ENCODE measurements at regions not wholly inside any gene's neighbourhood (a gene's known extent, or its start where the extent isn't known, plus 50 kb on each side); places are given as distances from the start of the nearest gene placed in this dataset.
A peak's percentile ranks its signal among the peaks of the same experiment; 100 is the strongest.
"Not testable (repeated sequence)": the region's sequence is repeated elsewhere in the genome, so short reads cannot be mapped to it uniquely, and the experiment has no call there.

DNA sequence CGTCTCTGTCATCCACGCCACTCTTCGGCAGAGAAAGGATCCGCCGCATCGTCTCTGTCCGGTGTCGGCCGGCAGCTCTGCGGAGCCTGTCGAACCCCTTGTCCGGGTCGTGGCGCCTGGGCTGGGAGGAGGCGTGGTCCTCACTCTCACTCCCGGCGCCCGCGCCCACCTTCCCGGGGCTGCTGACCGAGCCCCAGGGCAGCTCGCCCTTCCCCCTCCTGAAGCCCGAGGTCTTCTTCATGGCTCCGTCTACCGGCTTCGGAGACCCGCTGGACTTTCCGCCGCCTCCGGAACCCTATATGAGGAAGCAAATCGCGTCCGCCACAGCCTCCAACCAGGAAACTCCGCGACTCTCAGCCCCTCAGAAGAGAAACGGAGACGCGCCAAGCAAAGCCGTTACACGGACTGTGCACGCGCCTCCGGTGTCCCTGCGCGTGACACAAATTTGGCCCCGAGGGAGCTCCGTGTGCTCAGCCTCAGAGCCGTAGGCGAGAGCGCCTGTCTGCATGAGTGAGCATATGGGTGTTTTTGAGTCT is 163.0 kb upstream of the TUBA3C start:
- H3K36me3 ChIP-seq (ENCODE audit: control insufficient read depth in 1 of 2, insufficient read depth in 2 of 2, low read length in 2 of 2); H4K12ac ChIP-seq (ENCODE audit: low read depth, low read length); H4K91ac ChIP-seq (ENCODE audit: low read depth, low read length); H3K27me3 ChIP-seq (ENCODE audit: insufficient read depth, low read length); H3K9ac ChIP-seq (ENCODE audit: low read length); H3K27ac ChIP-seq (ENCODE audit: low read depth, low read length); H3K4me3 ChIP-seq (ENCODE audit: low read depth, low read length); H2BK12ac ChIP-seq (ENCODE audit: low read length); H3K4me1 ChIP-seq (ENCODE audit: control insufficient read depth in 1 of 2, insufficient read depth in 2 of 2, low read length in 2 of 2); H2BK120ac ChIP-seq (ENCODE audit: insufficient read depth, low read length, poor library complexity); H3K79me1 ChIP-seq (ENCODE audit: low read length); H2AK5ac ChIP-seq (ENCODE audit: low read length); H4K8ac ChIP-seq (ENCODE audit: low read depth, low read length); H3K14ac ChIP-seq (ENCODE audit: low read length); H2BK5ac ChIP-seq (ENCODE audit: low read depth, low read length, poor library complexity); H3K18ac ChIP-seq (ENCODE audit: low read length); H3K79me2 ChIP-seq (ENCODE audit: control insufficient read depth, insufficient read depth, low read length, poor library complexity); H3K4ac ChIP-seq (ENCODE audit: low read depth, low read length); H2AFZ ChIP-seq (ENCODE audit: insufficient read depth, low read length, poor library complexity); H3K23ac ChIP-seq (ENCODE audit: low read length): not testable (repeated sequence)
- Histone ChIP-seq H3K4me2 (ENCODE audit: low read length) (peak overlapping the region; percentile 48), H3K9me3 (ENCODE audit: insufficient read depth, low read depth, low read length) (peaks cover 21% of the 10 kb centered on the region)
- DNase-seq, result peak; percentile 17 to 28
- no CpG with 5 or more reads among the region's 50 CpGs for WGBS (ENCODE audit: extremely low coverage, insufficient coverage, insufficient read length)

DNA sequence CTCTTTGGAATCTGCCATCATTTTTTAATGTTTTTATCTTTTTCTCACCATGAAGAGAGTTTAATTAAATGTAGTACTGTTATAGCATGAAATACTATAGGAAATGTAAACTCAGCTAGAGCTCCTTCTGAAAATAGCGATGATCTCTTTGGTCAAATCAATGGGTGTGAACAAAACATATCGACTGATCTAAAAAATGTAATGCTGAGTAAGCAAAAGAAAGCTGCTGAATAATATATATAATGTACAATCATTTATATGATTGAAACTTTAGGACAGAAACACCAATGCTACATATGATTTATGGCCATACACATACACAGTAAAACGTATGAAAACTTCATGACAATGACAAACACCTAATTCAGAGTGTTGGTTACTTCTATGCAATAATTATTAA is 150.8 kb upstream of the TUBA3C start:
- H2AFZ ChIP-seq (ENCODE audit: insufficient read depth, low read length, poor library complexity), result no peak overlapping the region
- no peak overlapping the region for H4K12ac ChIP-seq (ENCODE audit: low read depth, low read length)
- no peak overlapping the region for H3K14ac ChIP-seq (ENCODE audit: low read length)
- H3K4ac ChIP-seq (ENCODE audit: low read depth, low read length), result no peak overlapping the region
- H2BK120ac ChIP-seq (ENCODE audit: insufficient read depth, low read length, poor library complexity), result no peak overlapping the region
- H3K79me2 ChIP-seq (ENCODE audit: control insufficient read depth, insufficient read depth, low read length, poor library complexity), result no peaks in the 10 kb centered on the region
- no peak for DNase-seq
- no peak overlapping the region for H3K23ac ChIP-seq (ENCODE audit: low read length)
- H4K8ac ChIP-seq (ENCODE audit: low read depth, low read length), result no peak overlapping the region
- H3K36me3 ChIP-seq (ENCODE audit: control insufficient read depth in 1 of 2, insufficient read depth in 2 of 2, low read length in 2 of 2), result no peaks in the 10 kb centered on the region
- H3K4me2 ChIP-seq (ENCODE audit: low read length), result no peak overlapping the region
- H3K4me1 ChIP-seq (ENCODE audit: control insufficient read depth in 1 of 2, insufficient read depth in 2 of 2, low read length in 2 of 2), result no peaks in the 10 kb centered on the region
- no peak overlapping the region for H2BK5ac ChIP-seq (ENCODE audit: low read depth, low read length, poor library complexity)
- no peak overlapping the region for H2BK12ac ChIP-seq (ENCODE audit: low read length)
- H3K27me3 ChIP-seq (ENCODE audit: insufficient read depth, low read length), result no peaks in the 10 kb centered on the region
- H2AK5ac ChIP-seq (ENCODE audit: low read length), result no peak overlapping the region
- H3K27ac ChIP-seq (ENCODE audit: low read depth, low read length), result no peak overlapping the region
- H3K79me1 ChIP-seq (ENCODE audit: low read length), result no peaks in the 10 kb centered on the region
- no peak overlapping the region for H3K18ac ChIP-seq (ENCODE audit: low read length)
- no CpG with 5 or more reads among the region's 3 CpGs for WGBS (ENCODE audit: extremely low coverage, insufficient coverage, insufficient read length)
- no peak overlapping the region for H4K91ac ChIP-seq (ENCODE audit: low read depth, low read length)
- no peak overlapping the region for H3K4me3 ChIP-seq (ENCODE audit: low read depth, low read length)
- H3K9ac ChIP-seq (ENCODE audit: low read length), result no peak overlapping the region
- H3K9me3 ChIP-seq (ENCODE audit: insufficient read depth, low read depth, low read length), result no peaks in the 10 kb centered on the region

DNA sequence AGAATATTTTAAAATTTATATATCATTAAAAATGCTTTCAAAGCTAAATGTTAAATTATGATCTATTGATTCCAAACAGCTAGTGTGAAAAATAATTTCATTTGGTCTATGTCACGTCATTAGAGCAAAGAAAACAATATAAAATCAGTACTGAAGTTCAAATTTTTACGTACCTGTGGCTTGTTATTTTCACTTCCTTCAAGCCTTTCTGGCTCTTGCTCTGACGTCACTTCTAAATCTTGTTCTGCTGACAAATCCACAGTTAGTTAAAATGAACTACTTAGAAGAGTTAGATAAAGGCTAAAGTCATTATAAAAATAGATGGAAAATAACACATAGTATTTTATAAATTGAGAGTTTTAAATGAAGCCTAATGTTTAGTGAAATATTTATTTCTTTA is 147.7 kb upstream of the TUBA3C start:
- WGBS (ENCODE audit: extremely low coverage, insufficient coverage, insufficient read length), result no CpG with 5 or more reads among the region's 3 CpGs
- Histone ChIP-seq H2BK5ac (ENCODE audit: low read depth, low read length, poor library complexity) (no peak overlapping the region), H3K36me3 (ENCODE audit: control insufficient read depth in 1 of 2, insufficient read depth in 2 of 2, low read length in 2 of 2) (no peaks in the 10 kb centered on the region), H3K27me3 (ENCODE audit: insufficient read depth, low read length) (no peaks in the 10 kb centered on the region), H4K91ac (ENCODE audit: low read depth, low read length) (no peak overlapping the region), H3K23ac (ENCODE audit: low read length) (no peak overlapping the region), H2AFZ (ENCODE audit: insufficient read depth, low read length, poor library complexity) (no peak overlapping the region), H3K9ac (ENCODE audit: low read length) (no peak overlapping the region), H2AK5ac (ENCODE audit: low read length) (no peak overlapping the region), H3K27ac (ENCODE audit: low read depth, low read length) (no peak overlapping the region), H3K4me2 (ENCODE audit: low read length) (no peak overlapping the region), H3K9me3 (ENCODE audit: insufficient read depth, low read depth, low read length) (peaks cover 2% of the 10 kb centered on the region), H3K79me2 (ENCODE audit: control insufficient read depth, insufficient read depth, low read length, poor library complexity) (no peaks in the 10 kb centered on the region), H3K79me1 (ENCODE audit: low read length) (no peaks in the 10 kb centered on the region), H4K8ac (ENCODE audit: low read depth, low read length) (no peak overlapping the region), H3K18ac (ENCODE audit: low read length) (no peak overlapping the region), H2BK12ac (ENCODE audit: low read length) (no peak overlapping the region), H4K12ac (ENCODE audit: low read depth, low read length) (no peak overlapping the region), H3K4ac (ENCODE audit: low read depth, low read length) (no peak overlapping the region), H2BK120ac (ENCODE audit: insufficient read depth, low read length, poor library complexity) (no peak overlapping the region), H3K14ac (ENCODE audit: low read length) (no peak overlapping the region), H3K4me3 (ENCODE audit: low read depth, low read length) (no peak overlapping the region), H3K4me1 (ENCODE audit: control insufficient read depth in 1 of 2, insufficient read depth in 2 of 2, low read length in 2 of 2) (no peaks in the 10 kb centered on the region)
- no peak for DNase-seq

DNA sequence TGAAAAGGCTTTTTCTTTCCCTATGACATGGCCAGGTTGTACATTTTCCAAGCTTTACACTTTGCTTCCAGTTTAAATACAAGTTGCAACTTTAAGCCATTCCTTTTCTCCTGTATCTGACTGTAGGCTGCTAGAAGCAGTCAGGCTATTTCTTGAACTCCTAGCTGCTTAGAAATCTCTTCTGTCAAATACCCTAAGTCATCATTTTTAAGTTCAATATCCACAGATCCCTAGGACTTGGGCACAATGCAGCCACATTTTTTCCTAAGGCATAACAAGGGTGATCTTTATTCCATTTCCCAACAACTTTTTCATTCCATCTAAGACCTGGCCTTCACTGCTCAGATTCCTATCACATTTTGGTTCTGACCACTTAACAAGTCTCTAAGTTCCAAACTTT is 142.7 kb upstream of the TUBA3C start:
- Histone ChIP-seq H3K9me3 (ENCODE audit: insufficient read depth, low read depth, low read length) (peaks cover 9% of the 10 kb centered on the region), H3K9ac (ENCODE audit: low read length) (no peak overlapping the region), H2AFZ (ENCODE audit: insufficient read depth, low read length, poor library complexity) (no peak overlapping the region), H2BK120ac (ENCODE audit: insufficient read depth, low read length, poor library complexity) (no peak overlapping the region), H3K18ac (ENCODE audit: low read length) (no peak overlapping the region), H4K91ac (ENCODE audit: low read depth, low read length) (no peak overlapping the region), H3K4me1 (ENCODE audit: control insufficient read depth in 1 of 2, insufficient read depth in 2 of 2, low read length in 2 of 2) (no peaks in the 10 kb centered on the region), H3K27me3 (ENCODE audit: insufficient read depth, low read length) (no peaks in the 10 kb centered on the region), H3K79me1 (ENCODE audit: low read length) (no peaks in the 10 kb centered on the region), H3K4me2 (ENCODE audit: low read length) (no peak overlapping the region), H4K8ac (ENCODE audit: low read depth, low read length) (no peak overlapping the region), H3K36me3 (ENCODE audit: control insufficient read depth in 1 of 2, insufficient read depth in 2 of 2, low read length in 2 of 2) (no peaks in the 10 kb centered on the region), H3K23ac (ENCODE audit: low read length) (no peak overlapping the region), H2AK5ac (ENCODE audit: low read length) (no peak overlapping the region), H4K12ac (ENCODE audit: low read depth, low read length) (no peak overlapping the region), H2BK12ac (ENCODE audit: low read length) (no peak overlapping the region), H3K4me3 (ENCODE audit: low read depth, low read length) (no peak overlapping the region), H3K4ac (ENCODE audit: low read depth, low read length) (no peak overlapping the region), H3K27ac (ENCODE audit: low read depth, low read length) (no peak overlapping the region), H3K79me2 (ENCODE audit: control insufficient read depth, insufficient read depth, low read length, poor library complexity) (no peaks in the 10 kb centered on the region), H3K14ac (ENCODE audit: low read length) (no peak overlapping the region), H2BK5ac (ENCODE audit: low read depth, low read length, poor library complexity) (no peak overlapping the region)
- no peak for DNase-seq

Data from trophoblast cell (in vitro differentiated cells and primary cell).